Colonic mucosa (tissue), 4 donors: ENCODE measurements at regions not wholly inside any gene's neighbourhood (a gene's known extent, or its start where the extent isn't known, plus 50 kb on each side); places are given as distances from the start of the nearest gene placed in this dataset.

Source experiments
- DNase-seq: peaks from one replicate; pipeline ENCODE4 v3.0.0-alpha.2; 2020
- H3K27ac ChIP-seq: fragments of 200-600 bp; one replicate; pipeline ENCODE4 v1.8.0; 2021
- H3K27me3 ChIP-seq: fragments of 200-600 bp; one replicate; pipeline ENCODE4 v1.8.0; 2021
- H3K36me3 ChIP-seq: fragments of 200-600 bp; one replicate; pipeline ENCODE4 v1.8.0; 2021
- H3K4me1 ChIP-seq: fragments of 200-600 bp; one replicate; pipeline ENCODE4 v1.8.0; 2021; ENCODE audit warnings: mild to moderate bottlenecking
- H3K4me3 ChIP-seq: fragments of 200-600 bp; one replicate; pipeline ENCODE4 v1.8.0; 2021
- H3K9ac ChIP-seq, 2 donors: one replicate each; pipeline ENCODE4 v1.7.0; 2013; ENCODE audit warnings: control low read depth in 2 of 2, low read depth in 2 of 2, low read length in 2 of 2
- H3K9me3 ChIP-seq: fragments of 200-600 bp; one replicate; pipeline ENCODE4 v1.8.0; 2021
- intact Hi-C: fragments of 100-400 bp; cut with DNase I; formaldehyde crosslinking; loops from one replicate; pipeline ENCODE4 v1.14.1; 2022
- TF ChIP-seq, protein P1 (sequence below): fragments of 200-600 bp; IDR thresholded peaks from one replicate; pipeline ENCODE4 v1.8.0; 2022; ENCODE audit warnings: antibody characterized with exemption, mild to moderate bottlenecking
- donor health status: healthy.
- donor health status: DM: no; HTN: no; CAD: no.
- donor health status: DM: no; HTN: no; CAD: no.

DNA sequence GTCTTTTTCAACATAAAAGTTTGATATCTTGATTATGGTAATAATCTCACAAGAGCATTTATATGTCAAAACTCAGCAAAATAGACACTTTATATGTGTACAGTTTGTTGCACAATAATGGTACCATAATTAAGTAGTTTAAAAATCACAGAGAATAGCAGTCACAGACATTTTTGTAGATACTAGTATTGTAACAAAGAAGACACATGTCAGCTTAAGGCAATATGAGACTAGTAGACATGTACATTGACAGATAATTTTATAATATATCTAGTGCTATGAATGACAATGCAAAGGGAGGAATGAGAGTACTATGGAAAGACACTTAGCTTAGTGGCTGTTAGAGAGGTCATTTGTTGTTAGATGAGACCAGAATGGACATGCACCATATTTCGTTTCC, 1490.6 kb upstream of the CDH6 start:
- intact Hi-C loops = no loop called here
- DNase-seq = no peak
- H3K9ac ChIP-seq = no peak overlapping the region

DNA sequence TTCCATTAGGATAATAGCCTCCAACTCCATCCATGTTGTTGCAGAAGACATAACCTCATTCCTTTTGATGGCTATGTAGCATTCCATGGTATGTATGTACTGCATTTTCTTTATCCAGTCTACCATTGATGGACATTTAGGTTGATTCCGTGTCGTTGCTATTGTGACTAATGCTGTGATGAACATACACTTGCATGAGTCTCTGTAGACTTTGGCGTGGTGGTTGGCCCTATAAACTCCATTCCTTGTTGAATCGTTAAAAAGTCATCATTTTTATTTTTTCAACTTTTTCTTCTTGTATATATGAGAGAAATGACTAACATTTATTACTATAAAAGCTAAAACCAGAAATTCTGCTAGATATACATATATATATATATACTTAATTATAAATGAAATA, 1491.9 kb upstream of the CDH6 start:
- DNase-seq = no peak
- H3K27me3 ChIP-seq = no peaks in the 10 kb centered on the region
- intact Hi-C loops = no loop called here

More for the DNA sequence above, 1490.6 kb upstream of the CDH6 start:
- Histone ChIP-seq H3K27me3 (no peaks in the 10 kb centered on the region), H3K27ac (no peak overlapping the region), H3K9me3 (no peaks in the 10 kb centered on the region), H3K36me3 (no peaks in the 10 kb centered on the region), H3K4me3 (no peak overlapping the region), H3K4me1 (no peaks in the 10 kb centered on the region)
- TF ChIP-seq, protein P1, sequence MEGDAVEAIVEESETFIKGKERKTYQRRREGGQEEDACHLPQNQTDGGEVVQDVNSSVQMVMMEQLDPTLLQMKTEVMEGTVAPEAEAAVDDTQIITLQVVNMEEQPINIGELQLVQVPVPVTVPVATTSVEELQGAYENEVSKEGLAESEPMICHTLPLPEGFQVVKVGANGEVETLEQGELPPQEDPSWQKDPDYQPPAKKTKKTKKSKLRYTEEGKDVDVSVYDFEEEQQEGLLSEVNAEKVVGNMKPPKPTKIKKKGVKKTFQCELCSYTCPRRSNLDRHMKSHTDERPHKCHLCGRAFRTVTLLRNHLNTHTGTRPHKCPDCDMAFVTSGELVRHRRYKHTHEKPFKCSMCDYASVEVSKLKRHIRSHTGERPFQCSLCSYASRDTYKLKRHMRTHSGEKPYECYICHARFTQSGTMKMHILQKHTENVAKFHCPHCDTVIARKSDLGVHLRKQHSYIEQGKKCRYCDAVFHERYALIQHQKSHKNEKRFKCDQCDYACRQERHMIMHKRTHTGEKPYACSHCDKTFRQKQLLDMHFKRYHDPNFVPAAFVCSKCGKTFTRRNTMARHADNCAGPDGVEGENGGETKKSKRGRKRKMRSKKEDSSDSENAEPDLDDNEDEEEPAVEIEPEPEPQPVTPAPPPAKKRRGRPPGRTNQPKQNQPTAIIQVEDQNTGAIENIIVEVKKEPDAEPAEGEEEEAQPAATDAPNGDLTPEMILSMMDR = no peak

DNA sequence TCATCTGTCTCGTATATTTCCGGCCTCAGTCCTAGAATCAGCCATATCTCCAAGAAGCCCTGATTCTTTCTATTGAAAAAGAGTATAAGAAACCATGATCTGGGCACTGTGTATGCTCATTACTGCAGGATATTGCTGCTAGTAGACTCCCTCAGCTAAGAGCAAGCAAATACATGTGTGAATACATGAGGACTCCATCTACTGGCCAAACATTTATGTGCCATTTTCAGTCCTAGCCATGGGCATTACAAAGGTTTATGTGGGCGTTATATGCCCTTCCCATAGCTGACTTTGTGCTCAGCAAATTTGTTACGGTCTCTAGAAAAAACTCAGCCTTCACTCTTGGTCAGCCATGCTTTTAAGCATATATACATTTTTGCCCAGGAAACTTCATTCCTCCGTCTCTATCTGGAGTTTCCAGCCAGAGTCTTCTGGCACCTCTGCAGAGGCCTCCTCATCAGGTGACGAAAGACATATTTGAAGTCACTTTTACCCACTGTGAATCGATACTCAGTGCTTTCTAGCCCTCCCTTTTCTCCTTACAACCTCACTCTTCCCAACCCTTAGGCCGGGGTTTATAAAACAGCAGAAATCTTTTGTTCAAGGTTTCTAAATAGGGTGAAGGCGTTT, 1495.6 kb upstream of the CDH6 start:
- DNase-seq = no peak
- H3K27ac ChIP-seq = no peak overlapping the region
- no peaks in the 10 kb centered on the region for H3K4me1 ChIP-seq
- H3K4me3 ChIP-seq = no peak overlapping the region
- no peak overlapping the region for H3K9ac ChIP-seq
- no peaks in the 10 kb centered on the region for H3K36me3 ChIP-seq
- no peaks in the 10 kb centered on the region for H3K27me3 ChIP-seq
- intact Hi-C loops = no loop called here
- no peaks in the 10 kb centered on the region for H3K9me3 ChIP-seq
- TF ChIP-seq, protein P1 = no peak

More for the DNA sequence above, 1491.9 kb upstream of the CDH6 start:
- H3K4me1 ChIP-seq = no peaks in the 10 kb centered on the region
- H3K27ac ChIP-seq = no peak overlapping the region
- no peak overlapping the region for H3K4me3 ChIP-seq
- H3K9me3 ChIP-seq = no peaks in the 10 kb centered on the region
- H3K9ac ChIP-seq = no peak overlapping the region
- H3K36me3 ChIP-seq = no peaks in the 10 kb centered on the region
- TF ChIP-seq, protein P1 = no peak

DNA sequence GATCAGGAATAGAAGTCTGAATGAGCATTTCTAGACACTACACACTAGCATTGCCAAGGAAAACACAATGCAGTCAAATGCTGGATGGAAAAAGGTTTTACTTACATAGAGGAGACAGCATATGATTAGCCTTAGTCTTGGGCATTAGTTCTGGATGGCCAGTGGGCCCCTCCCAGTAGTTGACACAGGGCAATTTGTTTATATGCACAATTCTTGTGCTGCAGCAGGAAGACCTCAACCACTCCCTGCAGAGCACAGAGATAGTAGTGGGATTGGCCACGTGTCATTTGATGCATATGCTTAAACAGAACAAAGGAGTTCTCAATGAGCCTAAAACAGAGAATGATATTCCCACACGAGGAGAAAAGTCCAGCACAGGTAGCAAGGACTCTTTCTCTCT, 1496.2 kb upstream of the CDH6 start:
- no peaks in the 10 kb centered on the region for H3K36me3 ChIP-seq
- TF ChIP-seq, protein P1 = no peak
- no peak for DNase-seq
- intact Hi-C loops = no loop called here
- H3K4me1 ChIP-seq = no peaks in the 10 kb centered on the region
- H3K9me3 ChIP-seq = no peaks in the 10 kb centered on the region
- no peak overlapping the region for H3K9ac ChIP-seq
- no peaks in the 10 kb centered on the region for H3K27me3 ChIP-seq
- H3K27ac ChIP-seq = no peak overlapping the region
- H3K4me3 ChIP-seq = no peak overlapping the region

DNA sequence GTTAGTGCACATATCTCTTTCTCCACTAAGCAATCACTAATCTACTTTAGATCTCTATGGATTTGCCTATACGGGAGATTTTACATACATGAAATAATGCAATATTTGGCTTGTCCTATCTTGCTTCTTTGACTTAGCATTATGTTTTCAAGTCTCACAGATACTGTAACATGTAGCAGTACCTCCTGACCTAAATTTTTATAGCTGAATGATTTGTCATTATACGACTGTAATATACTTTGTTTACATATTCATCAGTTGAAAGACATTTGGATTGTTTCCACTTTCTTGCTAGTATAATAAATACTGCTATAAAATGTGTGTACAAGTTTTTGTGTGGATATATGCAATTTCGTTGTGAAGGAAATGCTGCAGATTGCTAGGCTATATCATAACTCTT, 1520.8 kb upstream of the CDH6 start:
- H3K9ac ChIP-seq = no peak overlapping the region
- TF ChIP-seq, protein P1 = no peak
- no peak overlapping the region for H3K27ac ChIP-seq
- DNase-seq = no peak
- H3K9me3 ChIP-seq = no peaks in the 10 kb centered on the region
- H3K4me1 ChIP-seq = no peaks in the 10 kb centered on the region
- H3K4me3 ChIP-seq = no peak overlapping the region
- no peaks in the 10 kb centered on the region for H3K27me3 ChIP-seq
- no peaks in the 10 kb centered on the region for H3K36me3 ChIP-seq
- intact Hi-C loops = no loop called here
